NCI-H1092 (cell line): ENCODE measurements at regions not wholly inside any gene's neighbourhood (a gene's known extent, or its start where the extent isn't known, plus 50 kb on each side); places are given as distances from the start of the nearest gene placed in this dataset.
"Not testable (repeated sequence)": the region's sequence is repeated elsewhere in the genome, so short reads cannot be mapped to it uniquely, and the experiment has no call there.

Experiments used
- DNase-seq: peaks from one replicate; lab custom pipeline; 2025; lab: John Stamatoyannopoulos, UW

DNA sequence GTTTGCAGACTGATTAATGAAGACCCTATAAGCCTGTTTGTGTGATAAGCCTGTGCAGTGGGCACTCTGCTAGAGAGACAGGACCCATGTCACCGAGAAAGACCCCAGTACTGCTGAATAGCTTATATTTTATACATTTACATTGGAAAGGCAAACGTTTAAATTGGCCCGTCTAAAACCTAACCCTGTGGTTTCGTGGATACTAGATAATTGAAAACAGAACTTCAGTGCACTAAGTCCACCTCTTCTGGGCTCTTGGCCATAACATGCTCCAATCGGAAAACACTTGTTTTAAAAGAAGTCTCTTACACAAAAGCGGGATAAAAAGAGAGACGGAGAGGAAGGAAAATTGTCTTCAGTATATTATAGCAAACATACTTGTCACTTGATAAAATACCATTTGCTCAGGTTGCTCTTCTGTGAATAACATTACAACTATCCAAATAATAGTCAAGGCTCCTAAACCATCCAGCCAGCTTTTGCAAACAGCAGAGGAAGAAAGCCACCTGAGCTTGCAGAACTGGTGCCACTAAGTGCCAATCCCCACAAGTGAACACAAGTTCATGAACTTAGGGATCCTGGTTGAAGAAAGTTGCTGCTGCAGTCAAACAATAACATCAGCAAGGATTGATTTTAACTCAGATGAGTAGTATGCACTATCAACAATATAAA is 218.4 kb upstream of the FN1 start:
- no peak for DNase-seq

DNA sequence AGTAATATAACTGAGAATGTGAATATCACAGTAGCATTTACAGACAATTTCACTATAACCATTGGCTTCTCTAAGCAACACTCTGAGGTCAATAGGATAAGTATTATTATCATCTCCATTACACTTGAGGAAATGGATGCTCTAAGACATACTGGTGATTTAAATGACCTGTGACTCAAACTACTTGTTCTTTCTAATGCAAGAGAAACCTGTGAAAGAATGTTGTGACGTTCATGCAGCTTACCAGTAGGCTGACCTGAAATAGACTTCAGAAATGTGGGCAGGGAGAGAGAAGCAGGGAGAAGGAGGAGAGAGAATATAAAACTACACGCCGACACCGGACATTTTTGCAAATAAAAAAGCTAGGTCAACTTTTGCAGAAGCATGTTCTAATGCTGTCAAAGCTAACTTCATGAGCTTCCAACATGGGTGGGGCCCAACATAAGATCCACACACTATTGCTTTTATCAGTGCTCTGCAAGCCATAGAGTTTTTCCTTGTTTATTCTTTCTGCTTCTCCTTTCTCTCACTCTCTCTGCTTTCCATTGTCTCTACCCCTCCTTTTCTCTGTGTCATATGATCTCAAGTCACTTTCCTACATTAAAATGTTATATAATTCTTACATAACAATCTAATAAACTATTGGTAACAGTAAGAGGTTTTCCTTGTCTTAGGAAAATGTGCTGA is 217.6 kb upstream of the FN1 start:
- no peak for DNase-seq

DNA sequence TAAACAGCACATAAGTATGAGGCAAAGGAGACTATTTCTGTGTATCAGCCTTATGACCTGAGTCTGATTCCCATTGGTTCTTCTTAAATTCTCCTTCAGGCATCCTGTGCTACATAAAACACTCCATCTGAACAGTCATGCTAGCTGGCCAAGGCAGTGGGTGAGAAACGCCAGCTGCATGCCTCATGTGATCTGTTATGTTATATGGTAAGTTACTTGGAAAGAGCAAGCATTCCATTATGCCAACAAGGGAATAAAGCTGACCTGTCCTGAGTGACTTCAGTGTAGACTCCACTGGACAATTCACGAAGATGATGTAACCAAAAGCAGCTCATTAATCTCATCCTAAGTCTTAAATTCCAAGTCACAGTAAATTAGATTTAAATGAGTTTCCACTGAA is 216.5 kb upstream of the FN1 start:
- no peak for DNase-seq

DNA sequence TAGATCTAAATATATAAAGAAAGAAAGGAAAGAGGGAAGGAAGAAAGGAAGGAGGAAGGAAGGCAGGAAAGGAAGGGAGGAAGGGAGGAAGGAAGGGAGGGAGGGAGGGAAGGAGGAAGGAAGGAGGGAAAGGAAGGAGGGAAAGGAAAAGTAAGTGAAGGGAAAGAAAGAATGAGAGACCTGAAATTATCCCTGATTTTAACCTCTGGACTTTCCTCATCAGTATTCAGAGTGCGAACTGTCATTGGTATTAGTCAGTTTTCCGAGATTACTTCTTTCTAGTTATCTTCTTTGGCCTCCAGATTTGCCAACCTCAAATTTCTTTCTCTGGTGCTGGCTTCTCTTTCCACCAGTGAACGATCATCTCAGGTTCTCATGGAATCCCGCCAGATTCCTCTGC is 215.5 kb upstream of the FN1 start:
- DNase-seq: no peak

DNA sequence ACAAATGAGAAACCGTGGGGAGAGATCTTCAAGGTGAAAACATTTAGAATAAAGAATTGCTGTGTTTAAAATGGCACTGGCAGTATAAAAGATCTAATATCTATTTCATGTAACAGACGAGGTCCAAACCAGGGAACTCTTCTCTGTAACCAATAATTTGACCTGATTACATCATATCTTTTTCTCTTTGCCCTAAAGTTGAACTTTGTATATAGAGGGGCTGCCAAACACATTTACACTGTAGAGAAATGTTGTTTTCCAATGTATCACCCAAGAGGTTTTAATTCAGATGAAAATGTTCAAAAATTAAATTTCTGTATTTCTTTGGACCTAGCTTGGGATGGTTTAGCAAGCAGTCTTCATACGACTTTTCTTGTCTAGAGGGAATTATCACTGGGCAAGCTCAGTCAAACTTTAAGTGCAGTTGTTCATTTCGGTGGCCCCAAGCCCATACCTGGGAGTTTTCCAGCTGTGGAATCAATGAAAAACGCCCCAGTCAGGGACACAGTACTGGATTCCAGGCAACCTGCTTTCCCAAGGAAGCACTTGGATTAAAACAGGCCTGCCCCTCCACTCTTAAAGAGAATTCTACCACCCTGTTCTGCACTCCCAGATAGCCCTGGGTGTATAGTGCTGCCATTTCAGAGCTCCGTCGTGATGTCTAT is 208.5 kb upstream of the FN1 start:
- DNase-seq: no peak

DNA sequence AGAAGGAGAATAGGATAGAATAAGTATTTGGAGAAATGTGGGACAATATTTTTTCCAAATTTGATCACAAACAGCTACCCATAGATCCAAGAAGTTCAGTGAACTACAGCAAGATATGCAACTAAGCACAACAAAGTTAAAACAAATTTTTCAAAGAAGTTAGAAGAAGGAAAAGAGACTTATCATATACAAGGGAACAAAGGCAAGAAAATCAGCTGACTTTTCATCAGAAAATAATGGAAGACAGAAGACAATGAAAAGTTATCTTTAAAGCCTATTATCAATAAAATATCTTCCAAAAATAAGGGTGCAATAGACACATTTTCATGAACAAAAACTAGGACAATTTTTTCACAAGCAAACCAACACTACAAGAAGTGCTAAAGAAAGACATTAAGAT is 202.8 kb upstream of the FN1 start:
- no peak for DNase-seq

DNA sequence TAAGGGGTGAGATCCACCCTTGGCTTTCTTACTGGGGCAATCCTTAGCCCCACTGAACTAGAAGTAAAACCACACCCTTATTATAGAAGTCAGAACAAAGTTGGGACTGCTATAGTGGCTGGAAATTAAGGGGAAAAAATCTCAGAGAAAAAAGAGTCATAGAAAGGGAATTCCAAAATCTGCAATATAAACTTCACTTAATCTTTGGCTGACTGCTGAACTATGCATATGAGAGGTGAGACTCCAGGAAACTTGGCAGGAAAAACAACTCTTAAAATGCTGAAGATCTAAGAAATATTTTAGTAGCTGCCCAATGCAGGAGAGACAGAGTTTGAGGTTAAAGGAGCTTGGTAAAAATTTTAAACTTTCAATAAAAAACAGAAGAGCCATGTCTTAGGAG is 201.8 kb upstream of the FN1 start:
- no peak for DNase-seq

DNA sequence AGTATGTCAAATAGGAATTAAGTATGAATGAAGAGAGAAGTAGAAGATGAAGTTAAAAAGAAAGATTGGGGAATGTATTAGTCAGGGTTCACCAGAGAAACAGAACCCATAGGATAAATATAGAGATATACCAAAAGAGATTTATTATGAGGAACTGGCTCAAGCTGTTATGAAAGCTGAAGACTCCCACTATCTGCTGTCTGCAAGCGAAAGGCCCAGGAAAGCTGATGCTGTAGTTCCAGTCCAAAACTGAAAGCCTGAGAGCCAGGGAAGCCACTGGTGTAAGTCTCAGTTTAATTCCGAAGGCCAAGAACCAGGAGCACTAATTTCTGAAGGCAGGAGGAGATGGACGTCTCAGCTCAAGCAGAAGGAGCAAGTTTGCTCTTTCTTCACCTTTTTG is 200.9 kb upstream of the FN1 start:
- DNase-seq: no peak

DNA sequence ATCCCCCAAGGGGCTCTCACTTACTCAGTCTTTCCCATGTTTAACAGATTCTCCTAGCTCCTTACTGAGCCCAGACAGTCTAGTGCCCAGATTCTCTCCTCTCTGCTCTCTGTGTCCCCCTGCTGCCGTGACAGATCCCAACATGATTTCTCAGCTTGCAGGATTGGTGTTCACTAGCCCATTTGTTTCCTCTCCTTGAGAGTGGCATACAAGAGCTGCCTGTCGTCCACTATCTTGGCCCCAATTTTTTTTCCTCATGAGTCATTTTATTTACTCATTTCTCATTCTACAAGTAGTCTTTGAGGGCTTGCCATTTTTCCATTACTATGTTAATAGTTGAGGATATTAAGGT is 199.9 kb upstream of the FN1 start:
- DNase-seq: no peak

DNA sequence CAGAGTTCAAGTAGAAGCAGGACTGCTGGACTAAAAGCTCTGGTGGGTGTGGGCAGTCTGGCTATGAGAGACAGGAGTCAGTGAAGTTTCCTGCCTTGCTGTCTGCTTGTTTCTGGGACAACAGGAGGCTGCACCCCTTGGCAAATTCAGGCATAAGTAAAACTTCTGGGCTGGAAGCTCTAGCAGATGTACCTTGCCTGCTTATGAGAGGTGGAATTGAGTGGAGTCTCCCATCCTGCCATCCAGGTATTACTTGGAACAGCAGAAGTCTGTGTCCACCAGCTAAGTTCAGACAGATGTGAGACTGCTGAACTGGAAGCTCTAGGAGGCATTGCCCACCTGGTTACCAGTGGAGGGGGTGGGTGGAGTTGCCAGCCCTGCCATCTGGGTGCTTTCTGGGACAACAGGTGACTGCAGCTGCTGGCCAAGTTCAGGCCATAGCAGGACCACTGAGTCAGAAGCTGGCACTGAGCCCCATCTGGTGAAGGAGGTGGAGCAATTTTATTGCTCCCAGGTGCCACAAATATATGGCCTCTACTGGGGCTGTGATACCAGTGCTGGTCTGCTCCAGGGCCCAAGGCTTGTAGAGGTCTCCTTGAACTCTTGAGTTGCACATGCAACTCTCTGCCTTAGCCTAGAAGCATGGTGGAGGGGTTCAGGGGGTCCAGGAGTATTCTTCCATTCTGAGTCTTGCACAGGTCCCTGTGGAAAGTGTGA is 199.4 kb upstream of the FN1 start:
- no peak for DNase-seq

DNA sequence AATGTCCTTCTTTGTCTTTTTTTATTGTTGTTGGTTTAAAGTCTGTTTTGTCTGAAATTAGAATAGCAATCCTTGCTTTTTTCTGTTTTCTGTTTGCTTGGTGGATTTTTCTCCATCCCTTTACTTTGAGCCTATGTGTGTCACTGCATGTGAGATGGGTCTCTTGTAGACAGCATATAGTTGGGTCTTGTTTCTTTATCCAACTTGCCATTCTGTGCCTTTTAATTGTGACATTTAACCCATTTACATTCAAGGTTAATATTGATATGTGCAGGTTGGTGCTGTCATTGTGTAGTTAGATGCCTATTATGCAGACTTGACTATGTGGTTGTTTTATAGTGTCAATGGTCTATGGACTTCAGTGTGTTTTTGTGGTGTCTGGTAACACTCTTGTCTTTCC is 197.5 kb upstream of the FN1 start:
- no peak for DNase-seq

DNA sequence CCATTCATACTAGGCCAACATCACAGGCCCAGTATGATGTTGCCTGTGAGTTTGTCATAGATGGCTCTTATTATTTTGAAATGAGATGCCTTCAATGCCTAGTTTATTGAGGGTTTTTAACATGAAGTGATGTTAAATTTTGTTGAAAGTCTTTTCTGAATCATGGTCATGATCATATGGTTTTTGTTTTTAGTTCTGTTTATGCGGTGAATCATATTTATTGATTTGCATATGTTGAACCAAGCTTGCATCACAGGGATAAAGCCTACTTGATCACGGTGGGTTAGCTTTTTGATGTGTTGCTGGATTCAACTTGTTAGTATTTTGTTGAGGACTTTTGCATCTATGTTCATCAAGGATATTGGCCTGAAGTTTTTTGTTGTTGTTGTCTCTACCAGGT is 195.8 kb upstream of the FN1 start:
- no peak for DNase-seq

DNA sequence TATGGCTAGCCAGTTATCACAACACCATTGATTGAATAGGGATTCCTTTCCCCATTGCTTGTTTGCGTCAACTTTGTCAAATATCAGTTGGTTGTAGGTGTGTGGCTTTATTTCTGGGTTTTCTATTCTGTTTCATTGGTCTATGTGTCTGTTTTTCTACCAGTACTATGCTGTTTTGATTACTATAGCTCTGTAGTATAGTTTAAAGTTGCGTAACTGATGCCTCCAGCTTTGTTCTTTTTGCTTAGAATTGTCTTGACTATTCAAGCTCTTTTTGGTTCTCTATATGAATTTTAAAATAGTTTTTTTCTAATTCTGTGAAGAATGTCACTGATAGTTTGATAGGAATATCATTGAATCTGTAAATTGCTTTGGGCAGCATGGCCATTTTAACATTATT is 194.9 kb upstream of the FN1 start:
- DNase-seq: not testable (repeated sequence)

DNA sequence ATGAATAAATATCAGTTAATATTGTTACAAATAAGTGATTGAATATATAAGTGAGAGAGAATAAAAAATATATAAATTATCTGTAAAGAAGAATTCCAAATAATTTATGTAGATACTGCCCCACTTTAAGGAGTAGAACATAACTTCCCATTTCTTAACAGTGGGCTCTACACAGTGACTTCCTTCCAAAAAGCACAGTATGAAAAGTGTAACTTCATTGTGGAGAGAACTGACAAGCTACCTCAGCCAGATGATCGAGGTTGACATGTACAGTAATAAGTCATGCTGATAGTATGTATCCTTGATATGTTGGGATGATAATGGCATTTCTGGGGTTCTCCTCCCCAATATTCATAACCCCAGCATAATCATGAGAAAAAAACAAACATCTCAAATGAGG is 191.9 kb upstream of the FN1 start:
- no peak for DNase-seq

DNA sequence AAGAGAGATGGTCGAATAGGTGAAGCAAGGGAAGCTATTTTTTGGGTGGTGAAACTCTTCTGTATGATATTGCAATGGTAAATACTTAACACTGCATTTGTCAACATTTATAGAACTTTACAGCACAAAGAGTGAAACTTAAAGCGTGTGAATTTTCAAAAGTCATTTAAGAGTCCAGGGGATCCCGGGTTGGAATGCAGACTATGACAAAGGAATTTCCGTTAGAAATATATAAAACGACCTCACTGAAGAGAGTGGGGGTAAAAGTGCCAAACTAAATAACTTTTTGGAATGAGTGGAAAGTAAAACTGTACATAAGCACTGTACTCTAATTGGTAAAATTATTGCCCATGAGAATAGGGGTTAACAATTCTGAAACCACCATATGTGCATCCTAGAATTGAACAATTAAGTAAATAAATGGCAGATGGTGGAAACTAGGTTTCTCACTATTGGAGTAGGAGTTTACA is 191.0 kb upstream of the FN1 start:
- DNase-seq: no peak

DNA sequence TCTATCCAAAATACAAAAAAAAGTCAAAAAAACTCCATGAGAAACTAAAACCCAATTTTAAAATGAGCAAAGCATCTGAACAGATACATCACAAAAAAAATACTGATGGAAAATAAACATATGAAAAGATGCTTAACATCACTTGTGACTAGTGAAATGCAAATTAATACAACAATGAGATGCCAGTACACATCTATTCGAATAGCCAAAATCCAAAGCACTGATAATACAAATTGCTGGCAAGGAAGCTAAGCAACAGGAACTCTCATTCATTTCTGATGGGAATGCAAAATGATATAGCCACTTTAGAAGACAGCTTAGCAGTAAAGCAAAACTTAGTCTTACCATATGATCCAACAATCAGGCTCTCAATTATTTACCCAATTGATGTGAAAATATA is 190.2 kb upstream of the FN1 start:
- no peak for DNase-seq

DNA sequence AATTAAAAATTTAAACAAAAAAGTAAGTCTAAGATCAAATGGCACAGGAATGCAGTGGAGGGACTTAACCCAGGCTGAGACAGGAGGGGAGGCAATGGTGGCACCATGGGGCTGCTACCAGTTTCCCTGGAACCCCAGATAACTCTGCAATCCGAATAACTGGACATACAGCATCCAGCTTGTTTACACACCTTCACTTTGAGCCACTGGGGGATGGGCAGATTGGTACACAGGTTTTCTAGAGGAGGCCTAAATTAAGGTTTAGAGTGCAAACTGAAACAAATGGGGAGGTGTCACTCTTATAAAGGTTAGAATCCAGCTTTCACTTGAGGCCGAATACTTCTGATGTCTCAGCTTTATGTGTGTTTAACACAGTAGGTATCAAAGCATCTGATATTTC is 189.3 kb upstream of the FN1 start:
- no peak for DNase-seq

DNA sequence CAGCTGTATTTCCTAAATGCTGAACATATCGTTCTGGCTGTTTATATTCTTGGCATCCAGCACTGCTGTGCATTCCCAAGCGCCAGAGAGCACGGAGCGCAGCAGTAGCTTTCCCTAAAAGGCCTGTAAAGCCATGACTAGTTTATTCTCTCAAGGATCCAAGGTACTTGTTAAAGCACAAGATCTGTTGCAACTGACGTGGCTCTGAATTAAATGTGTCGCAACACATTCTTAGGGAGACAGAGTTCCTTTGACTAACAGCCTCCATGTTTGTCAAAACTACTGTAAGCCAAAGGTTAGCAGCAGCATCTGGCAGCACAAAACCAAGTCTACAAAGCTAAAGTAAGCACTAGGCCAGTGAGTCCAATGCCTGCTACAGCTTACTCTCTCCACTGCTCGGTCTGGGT is 188.6 kb upstream of the FN1 start:
- no peak for DNase-seq

DNA sequence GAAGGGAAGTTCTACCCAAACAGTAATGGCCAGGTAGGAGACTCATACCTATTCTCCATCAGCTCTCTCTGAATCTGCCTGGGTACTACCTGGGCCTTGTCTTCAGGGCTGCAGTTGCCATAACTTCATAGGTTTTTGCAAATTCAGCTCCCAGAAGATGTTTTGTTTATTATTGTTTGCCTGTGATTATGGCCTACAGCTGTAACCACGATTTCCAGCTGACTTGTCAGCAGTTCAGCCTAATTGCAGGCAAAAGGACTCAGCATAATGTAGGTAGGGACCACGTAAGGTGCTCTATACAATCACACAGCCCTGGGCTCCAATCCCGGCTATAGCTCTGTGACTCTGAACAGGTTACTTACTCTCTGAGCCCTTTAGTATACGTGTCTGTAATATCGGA is 187.0 kb upstream of the FN1 start:
- no peak for DNase-seq

DNA sequence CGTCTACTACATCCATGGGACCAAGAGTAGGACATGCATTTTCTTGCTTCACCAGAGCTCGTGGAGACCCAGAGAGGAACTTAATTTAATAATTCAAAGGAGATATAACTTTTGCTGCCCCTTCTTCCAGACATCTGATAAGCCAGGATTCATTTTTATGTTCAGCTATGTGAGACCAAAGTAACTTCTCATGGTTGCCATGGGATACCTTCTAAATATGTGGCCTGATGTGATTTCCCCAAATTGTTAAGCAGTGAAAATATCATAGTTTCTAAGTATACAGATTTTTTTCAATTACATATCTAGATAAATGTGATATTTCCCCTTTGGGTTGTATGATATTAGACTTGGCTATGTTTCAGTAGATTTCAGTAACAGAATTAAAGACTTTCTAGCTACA is 185.5 kb upstream of the FN1 start:
- no peak for DNase-seq

DNA sequence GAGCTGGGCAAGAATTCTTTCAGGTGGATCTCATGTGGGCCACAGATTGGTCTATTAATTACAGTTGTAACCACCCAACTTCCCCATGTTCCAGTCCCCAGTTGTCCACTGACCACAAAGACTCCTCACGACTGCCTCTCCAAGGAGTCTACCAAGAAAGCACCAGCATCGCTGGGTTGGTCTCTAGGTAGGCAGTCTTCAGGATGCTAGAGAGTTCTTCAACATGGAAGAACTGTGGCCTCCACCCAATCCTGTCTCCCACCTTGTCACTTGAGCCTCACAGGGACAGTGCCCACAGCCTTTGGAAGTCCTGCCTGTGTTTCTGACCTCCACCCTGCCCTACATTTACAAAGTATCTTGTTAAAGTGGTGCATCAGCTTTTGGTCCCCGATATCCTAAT is 184.7 kb upstream of the FN1 start:
- no peak for DNase-seq

DNA sequence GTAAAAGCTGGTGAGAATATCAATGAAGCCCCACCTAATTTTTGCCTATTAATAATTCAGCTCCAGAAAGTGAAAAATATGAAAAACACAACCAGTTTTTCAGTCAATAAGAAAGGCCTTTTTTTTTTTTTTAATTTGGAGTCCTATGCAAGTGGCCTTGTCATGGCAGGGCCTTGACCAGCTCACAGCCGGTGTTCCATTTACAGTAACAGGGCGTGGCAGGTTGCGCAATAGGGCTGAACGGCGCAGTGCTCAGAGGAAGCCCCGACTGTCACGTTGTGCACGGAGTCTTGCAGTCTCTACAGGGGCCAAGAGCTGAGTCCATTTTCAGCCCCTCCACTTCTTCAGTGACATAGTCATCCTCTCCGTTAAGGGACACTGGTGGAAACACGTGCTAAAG is 184.1 kb upstream of the FN1 start:
- DNase-seq: no peak
